GM12864 (cell line): ENCODE measurements at regions not wholly inside any gene's neighbourhood (a gene's known extent, or its start where the extent isn't known, plus 50 kb on each side); places are given as distances from the start of the nearest gene placed in this dataset.

Source experiments
- DNase-seq: peaks from one replicate; pipeline ENCODE4 v3.0.0-alpha.2; 2011; ENCODE audit warnings: low read depth
- H3K4me3 ChIP-seq: 2 replicates; pipeline ENCODE4 v1.5.1; 2011; ENCODE audit warnings: mild to moderate bottlenecking, low read depth, low read length, control low read depth
- TF ChIP-seq, protein P1 (sequence below): IDR thresholded peaks from 2 replicates; pipeline ENCODE4 v1.5.1; 2011; ENCODE audit warnings: low read depth, mild to moderate bottlenecking, moderate library complexity, low read length, control low read depth, inconsistent platforms; ENCODE audit errors: missing control alignments

DNA sequence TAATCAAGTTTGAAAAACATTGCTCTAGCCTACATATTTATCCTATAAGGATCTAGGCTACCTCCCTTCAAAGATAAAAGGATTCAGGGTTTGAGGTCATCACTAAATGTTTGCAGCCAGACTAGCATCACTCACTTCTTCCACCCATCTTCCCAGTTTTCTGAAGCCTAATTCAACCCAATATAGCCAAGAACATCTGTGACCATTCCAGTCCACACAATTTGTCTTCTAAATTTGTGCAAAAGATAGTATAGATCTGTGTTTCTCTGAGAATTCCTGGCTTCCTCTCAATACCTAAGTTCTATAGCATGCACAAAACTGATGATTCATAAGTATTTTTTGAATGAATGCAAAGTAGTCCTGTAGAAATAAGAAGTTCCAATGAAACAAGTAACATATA, 103.0 kb upstream of the CDK1 start:
- no peak overlapping the region for H3K4me3 ChIP-seq

DNA sequence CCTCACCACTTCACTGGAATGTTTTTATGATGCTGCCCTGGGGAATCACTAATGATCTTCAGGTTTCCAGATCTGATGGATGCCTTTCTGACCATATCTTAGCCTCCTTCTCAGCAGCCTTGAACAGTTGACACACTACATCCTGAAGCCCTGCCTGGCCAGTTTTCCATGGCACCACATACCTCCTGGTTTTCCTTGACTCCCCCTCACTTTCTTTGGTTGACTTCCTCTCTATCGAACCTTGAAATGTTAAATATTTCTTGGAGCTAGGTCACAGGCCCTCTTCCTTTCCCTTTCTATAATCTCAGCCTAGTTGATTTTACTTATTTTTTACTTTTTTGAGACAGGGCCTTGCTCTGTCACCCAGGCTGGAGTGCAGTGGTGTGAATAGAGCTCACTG, 108.8 kb upstream of the CDK1 start:
- TF ChIP-seq, protein P1, sequence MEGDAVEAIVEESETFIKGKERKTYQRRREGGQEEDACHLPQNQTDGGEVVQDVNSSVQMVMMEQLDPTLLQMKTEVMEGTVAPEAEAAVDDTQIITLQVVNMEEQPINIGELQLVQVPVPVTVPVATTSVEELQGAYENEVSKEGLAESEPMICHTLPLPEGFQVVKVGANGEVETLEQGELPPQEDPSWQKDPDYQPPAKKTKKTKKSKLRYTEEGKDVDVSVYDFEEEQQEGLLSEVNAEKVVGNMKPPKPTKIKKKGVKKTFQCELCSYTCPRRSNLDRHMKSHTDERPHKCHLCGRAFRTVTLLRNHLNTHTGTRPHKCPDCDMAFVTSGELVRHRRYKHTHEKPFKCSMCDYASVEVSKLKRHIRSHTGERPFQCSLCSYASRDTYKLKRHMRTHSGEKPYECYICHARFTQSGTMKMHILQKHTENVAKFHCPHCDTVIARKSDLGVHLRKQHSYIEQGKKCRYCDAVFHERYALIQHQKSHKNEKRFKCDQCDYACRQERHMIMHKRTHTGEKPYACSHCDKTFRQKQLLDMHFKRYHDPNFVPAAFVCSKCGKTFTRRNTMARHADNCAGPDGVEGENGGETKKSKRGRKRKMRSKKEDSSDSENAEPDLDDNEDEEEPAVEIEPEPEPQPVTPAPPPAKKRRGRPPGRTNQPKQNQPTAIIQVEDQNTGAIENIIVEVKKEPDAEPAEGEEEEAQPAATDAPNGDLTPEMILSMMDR: no peak
- no peak for DNase-seq
- no peak overlapping the region for H3K4me3 ChIP-seq

More for the DNA sequence above, 103.0 kb upstream of the CDK1 start:
- DNase-seq: no peak
- TF ChIP-seq, protein P1: no peak

DNA sequence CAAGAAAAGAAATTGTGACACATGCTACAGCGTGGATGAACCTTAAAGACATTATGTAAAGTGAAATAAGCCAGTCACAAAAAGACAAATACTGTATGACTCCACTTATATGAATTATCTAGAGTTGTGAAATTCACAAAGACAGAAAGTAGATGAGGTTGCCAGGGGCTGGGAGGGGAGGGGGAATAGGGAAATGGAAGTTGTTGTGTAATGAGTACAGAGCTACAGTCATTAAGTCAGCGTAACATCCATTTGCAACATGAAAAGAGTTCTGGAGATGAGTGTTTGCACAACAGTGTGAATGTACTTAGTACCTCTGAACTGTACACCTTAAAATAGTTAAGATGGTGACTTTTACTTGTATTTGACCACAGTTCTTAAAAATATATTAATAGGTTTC, 112.1 kb upstream of the CDK1 start:
- TF ChIP-seq, protein P1: no peak
- H3K4me3 ChIP-seq: no peak overlapping the region
- DNase-seq: no peak

DNA sequence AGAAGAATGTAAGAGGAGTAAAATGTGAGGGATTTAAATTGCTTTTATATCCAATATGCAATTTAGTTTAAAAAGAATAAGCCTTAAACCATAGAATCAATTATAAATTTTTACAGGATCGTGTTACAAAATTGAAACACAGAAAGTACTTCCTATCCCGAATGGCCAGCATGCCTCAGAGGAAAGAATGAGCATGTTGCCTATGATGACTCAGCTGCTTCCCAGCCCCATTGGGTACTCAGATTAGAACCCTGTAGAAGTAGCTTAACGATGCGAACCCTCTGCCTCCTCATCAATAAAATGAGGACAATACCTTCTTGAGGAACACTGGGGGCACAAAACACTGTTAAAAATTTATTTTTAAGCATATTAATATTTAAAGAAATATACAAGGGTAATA, 113.4 kb upstream of the CDK1 start:
- TF ChIP-seq, protein P1: no peak
- H3K4me3 ChIP-seq: no peak overlapping the region
- DNase-seq: no peak

DNA sequence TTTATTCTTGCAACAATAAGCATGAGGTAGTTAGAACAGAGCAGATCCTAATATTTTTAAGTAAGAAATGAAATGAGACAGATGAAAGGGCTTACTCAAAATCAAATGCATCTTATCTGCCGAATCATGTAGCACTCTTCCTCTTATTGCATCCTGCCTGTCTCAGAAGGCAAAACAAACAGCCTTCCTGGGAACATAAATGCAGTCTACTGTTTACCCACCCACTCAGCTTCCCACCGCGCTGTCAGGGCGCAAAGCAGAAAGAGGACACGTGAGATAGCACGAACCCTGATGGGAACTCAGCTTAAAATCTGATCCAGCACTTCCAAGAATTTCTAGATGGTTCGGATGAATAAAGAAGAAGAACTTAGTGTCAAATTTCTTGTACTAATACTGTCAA, 114.4 kb upstream of the CDK1 start:
- no peak overlapping the region for H3K4me3 ChIP-seq
- TF ChIP-seq, protein P1: no peak
- no peak for DNase-seq

GRCh38 chr10:60662917-60663614, 115.2 kb upstream of the CDK1 start:
- TF ChIP-seq, protein P1: no peak
- H3K4me3 ChIP-seq: no peak overlapping the region
- DNase-seq: no peak

- DNase-seq: no peak
- TF ChIP-seq, protein P1: no peak
- no peak overlapping the region for H3K4me3 ChIP-seq
These were observed 116.6 kb upstream of the CDK1 start for GRCh38 chr10:60661637-60662036.
